Tibial artery (tissue), 4 donors: ENCODE measurements at regions not wholly inside any gene's neighbourhood (a gene's known extent, or its start where the extent isn't known, plus 50 kb on each side); places are given as distances from the start of the nearest gene placed in this dataset.

Source experiments
- DNase-seq, 2 donors: peaks; one replicate each; pipeline ENCODE4 v3.0.0-alpha.2; 2019
- H3K27ac ChIP-seq, 2 donors: fragments of 200-600 bp; sonication (generic) in 1 of 2; 1 replicate in 1 of 2; 2 replicates in 1 of 2; pipeline ENCODE4 v1.5.1; 2018 to 2019; ENCODE audit warnings: mild to moderate bottlenecking in 1 of 2
- H3K27me3 ChIP-seq, 2 donors: fragments of 200-600 bp; sonication (generic) in 1 of 2; one replicate each; pipeline versions ENCODE4 v1.5.1 to v1.6.0; 2016 to 2019
- H3K36me3 ChIP-seq, 3 donors: fragments of 200-600 bp; sonication (generic) in 2 of 3; one replicate each; pipeline ENCODE4 v1.5.1; 2016 to 2019; ENCODE audit warnings: mild to moderate bottlenecking in 2 of 3
- H3K4me1 ChIP-seq, 4 donors: fragments of 200-600 bp; sonication (generic) in 2 of 4; 1 replicate in 3 of 4; 2 replicates in 1 of 4; pipeline ENCODE4 v1.5.1; 2016 to 2019
- H3K4me3 ChIP-seq, 2 donors: fragments of 200-600 bp; sonication (generic) in 1 of 2; 1 replicate in 1 of 2; 2 replicates in 1 of 2; pipeline ENCODE4 v1.5.1; 2018 to 2019; ENCODE audit warnings: mild to moderate bottlenecking in 2 of 2
- H3K9me3 ChIP-seq, 3 donors: fragments of 200-600 bp; sonication (generic) in 1 of 3; one replicate each; pipeline ENCODE4 v1.5.1; 2016 to 2019
- intact Hi-C: fragments of 100-400 bp; cut with DNase I; formaldehyde crosslinking; loops from one replicate; pipeline ENCODE4 v1.15.0; 2023; ENCODE audit warnings: low total_unique reads
- TF ChIP-seq, protein P1 (sequence below), 2 experiments: fragments of 200-600 bp in 1 of 2; fragments of 450-650 bp in 1 of 2; IDR thresholded peaks; one replicate each; pipeline ENCODE4 v1.5.1; 2017 to 2019; ENCODE audit warnings: antibody characterized with exemption in 2 of 2, mild to moderate bottlenecking in 1 of 2, moderate library complexity in 1 of 2

DNA sequence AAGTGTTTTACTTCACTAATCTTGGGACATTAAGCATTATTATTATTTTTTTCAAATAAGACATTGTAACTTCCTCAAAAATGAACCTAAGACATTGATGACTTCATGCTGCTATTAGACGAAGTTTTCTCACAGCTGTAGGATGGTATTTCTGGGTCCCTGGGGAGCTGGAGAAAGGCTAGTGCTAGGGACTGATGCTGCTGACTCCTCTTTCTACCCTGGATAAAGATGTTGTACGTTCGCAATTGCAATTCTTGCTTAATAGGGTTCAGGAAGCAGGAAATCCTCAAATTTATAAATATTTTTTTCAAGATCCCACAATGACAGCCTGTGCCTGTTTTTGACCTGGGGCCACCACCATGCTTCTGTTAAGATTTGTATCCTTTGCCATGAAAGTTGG lies 526.0 kb downstream of the CCSER2 start:
- DNase-seq = no peak
- Histone ChIP-seq H3K4me3 (no peak overlapping the region), H3K36me3 (no peaks in the 10 kb centered on the region), H3K9me3 (no peaks in the 10 kb centered on the region), H3K4me1 (no peaks in the 10 kb centered on the region), H3K27me3 (no peaks in the 10 kb centered on the region), H3K27ac (no peak overlapping the region)
- TF ChIP-seq, protein P1, sequence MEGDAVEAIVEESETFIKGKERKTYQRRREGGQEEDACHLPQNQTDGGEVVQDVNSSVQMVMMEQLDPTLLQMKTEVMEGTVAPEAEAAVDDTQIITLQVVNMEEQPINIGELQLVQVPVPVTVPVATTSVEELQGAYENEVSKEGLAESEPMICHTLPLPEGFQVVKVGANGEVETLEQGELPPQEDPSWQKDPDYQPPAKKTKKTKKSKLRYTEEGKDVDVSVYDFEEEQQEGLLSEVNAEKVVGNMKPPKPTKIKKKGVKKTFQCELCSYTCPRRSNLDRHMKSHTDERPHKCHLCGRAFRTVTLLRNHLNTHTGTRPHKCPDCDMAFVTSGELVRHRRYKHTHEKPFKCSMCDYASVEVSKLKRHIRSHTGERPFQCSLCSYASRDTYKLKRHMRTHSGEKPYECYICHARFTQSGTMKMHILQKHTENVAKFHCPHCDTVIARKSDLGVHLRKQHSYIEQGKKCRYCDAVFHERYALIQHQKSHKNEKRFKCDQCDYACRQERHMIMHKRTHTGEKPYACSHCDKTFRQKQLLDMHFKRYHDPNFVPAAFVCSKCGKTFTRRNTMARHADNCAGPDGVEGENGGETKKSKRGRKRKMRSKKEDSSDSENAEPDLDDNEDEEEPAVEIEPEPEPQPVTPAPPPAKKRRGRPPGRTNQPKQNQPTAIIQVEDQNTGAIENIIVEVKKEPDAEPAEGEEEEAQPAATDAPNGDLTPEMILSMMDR (IDR thresholded peaks at IDR 0.05) = no peak
- intact Hi-C loops = no loop called here

DNA sequence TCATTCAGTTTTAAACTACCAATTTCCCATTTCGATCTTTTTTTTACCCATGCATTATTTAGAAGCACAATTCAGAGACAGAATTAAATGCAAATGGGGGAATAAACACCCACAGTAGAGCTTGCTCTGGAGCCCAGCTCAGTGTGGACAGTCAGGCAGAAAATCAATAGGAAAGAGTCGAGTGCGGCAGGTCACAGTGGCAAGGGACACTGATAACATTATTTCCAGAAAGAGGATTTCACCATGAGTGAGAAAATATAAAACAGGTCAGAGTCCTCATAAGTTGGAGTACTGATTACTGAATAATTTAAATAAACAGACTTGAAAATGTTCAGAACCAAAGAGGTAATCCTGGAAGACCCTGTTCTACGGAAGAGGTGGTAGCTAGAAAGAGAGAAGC lies 532.5 kb downstream of the CCSER2 start:
- TF ChIP-seq, protein P1 (IDR thresholded peaks at IDR 0.05) = no peak
- intact Hi-C loops = no loop called here
- Histone ChIP-seq H3K27me3 (no peaks in the 10 kb centered on the region), H3K4me1 (no peaks in the 10 kb centered on the region), H3K27ac (no peak overlapping the region), H3K36me3 (no peaks in the 10 kb centered on the region), H3K4me3 (no peak overlapping the region), H3K9me3 (no peaks in the 10 kb centered on the region)
- no peak for DNase-seq

GRCh38 chr10:84862551-84862950 lies 534.2 kb downstream of the CCSER2 start:
- Histone ChIP-seq H3K9me3 (no peaks in the 10 kb centered on the region), H3K4me1 (no peaks in the 10 kb centered on the region), H3K36me3 (no peaks in the 10 kb centered on the region), H3K4me3 (no peak overlapping the region), H3K27ac (no peak overlapping the region), H3K27me3 (no peaks in the 10 kb centered on the region)
- intact Hi-C loops = no loop called here
- TF ChIP-seq, protein P1 (IDR thresholded peaks at IDR 0.05) = no peak
- no peak for DNase-seq

DNA sequence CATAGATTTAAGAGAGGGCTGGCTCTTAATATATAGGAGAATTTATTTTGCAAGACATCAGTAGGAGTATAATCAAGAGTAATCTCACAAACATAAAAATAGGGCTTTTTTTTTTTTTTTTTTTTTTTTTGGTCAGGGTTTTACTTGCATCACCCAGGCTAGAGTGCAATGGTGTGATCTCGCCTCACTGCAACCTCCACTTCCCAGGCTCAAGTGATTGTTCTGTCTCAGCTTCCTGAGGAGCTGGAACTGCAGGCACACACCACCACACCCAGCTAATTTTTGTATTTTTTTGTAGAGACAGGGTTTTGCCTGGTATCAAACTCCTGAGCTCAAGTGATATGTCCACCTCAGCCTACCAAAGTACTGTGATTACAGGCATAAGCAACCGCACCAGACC lies 535.3 kb downstream of the CCSER2 start:
- Histone ChIP-seq H3K36me3 (no peaks in the 10 kb centered on the region), H3K27ac (no peak overlapping the region), H3K27me3 (no peaks in the 10 kb centered on the region), H3K4me3 (no peak overlapping the region), H3K9me3 (no peaks in the 10 kb centered on the region), H3K4me1 (no peaks in the 10 kb centered on the region)
- TF ChIP-seq, protein P1 (IDR thresholded peaks at IDR 0.05) = no peak
- no peak for DNase-seq
- intact Hi-C loops = no loop called here

DNA sequence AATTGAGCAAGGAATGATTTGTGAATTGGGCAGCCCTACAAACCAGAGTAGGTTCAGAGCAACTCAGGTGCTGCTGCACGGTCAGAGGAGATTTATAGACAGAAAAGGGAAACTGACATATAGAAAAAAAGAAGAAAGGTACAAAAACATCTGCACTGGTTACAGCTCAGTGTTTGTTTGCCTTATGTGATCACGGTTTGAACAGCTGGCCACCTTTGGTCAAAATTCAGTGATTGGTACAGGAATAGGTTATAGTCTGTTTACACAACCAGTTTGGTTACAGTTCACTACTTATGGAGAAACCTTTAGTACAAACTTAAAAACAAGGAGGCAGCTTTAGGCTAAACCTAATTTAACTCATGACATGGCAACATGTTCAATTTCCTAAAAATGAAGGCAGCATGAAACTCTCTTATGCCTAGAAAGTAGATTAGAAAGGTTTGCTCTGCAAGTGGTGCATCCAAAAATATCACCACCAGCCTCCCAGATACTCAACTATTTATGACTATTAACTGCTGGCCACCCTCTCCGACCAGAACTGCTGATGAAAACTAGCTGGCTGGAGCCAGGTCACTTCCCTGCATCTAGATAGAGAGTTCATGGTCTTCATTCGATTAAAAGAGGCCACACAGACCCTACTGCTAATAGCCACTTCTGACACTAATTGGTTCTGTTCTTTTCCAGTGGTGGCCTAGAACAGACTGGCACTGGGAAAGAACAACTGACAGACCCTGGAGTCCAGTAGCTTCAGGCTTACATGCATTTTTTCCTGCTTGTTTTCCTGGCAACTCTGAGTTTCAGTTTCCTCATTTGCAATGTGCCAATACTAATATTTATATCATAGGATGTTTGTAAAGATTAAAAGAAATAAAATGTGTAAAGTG lies 548.0 kb downstream of the CCSER2 start:
- intact Hi-C loops = no loop called here
- no peaks in the 10 kb centered on the region for H3K4me1 ChIP-seq
- no peaks in the 10 kb centered on the region for H3K9me3 ChIP-seq
- no peaks in the 10 kb centered on the region for H3K27me3 ChIP-seq
- no peak overlapping the region for H3K27ac ChIP-seq
- TF ChIP-seq, protein P1 (IDR thresholded peaks at IDR 0.05) = no peak
- no peaks in the 10 kb centered on the region for H3K36me3 ChIP-seq
- no peak for DNase-seq
- no peak overlapping the region for H3K4me3 ChIP-seq
